HG03064 (cell line): ENCODE measurements at regions not wholly inside any gene's neighbourhood (a gene's known extent, or its start where the extent isn't known, plus 50 kb on each side); places are given as distances from the start of the nearest gene placed in this dataset.

Source experiments
- ATAC-seq: cut with Tn5 transposase; IDR thresholded peaks from one replicate; pipeline ENCODE4 v1.9.1; 2021; ENCODE audit warnings: low read depth; ENCODE audit not compliant: unreplicated experiment

DNA sequence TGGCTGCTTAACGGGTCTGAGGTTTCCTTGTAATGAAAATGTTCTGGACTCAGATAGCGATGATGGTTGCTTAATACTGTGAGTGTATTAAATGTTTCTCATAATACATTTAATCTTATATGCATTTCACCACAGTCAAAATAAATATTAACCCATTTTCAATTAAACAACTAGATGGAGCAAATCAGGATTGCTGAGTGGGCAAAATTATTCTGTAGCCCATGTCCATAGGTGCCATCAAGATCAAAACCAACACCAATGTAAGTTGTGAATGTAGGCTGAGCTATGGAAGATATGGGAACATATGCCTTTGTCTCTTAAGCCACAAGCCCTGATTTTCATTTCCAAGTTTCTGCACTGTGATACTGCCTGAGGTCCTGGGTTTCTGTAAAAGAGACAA lies 572.6 kb upstream of the EEF2KMT start:
- ATAC-seq = no peak

DNA sequence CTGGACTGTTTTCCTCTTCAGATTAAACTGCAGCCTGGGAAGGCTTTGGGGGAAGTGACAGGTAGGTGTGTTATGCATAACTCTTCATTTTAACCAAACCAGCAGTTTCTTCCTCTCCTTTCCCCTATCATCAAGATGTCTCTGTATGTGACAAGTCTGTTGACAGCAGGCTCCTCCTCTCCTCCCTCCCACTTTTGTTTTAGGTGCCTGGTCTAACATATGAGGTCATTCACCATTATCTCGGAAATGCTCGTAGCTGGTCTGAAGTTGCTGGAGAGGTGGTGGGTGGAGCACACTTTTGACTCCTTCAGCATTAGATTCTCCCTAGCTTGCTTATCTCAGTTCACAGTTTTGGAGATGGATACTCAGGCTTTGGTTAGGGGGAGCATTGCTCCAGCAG lies 571.0 kb upstream of the EEF2KMT start:
- no peak for ATAC-seq

DNA sequence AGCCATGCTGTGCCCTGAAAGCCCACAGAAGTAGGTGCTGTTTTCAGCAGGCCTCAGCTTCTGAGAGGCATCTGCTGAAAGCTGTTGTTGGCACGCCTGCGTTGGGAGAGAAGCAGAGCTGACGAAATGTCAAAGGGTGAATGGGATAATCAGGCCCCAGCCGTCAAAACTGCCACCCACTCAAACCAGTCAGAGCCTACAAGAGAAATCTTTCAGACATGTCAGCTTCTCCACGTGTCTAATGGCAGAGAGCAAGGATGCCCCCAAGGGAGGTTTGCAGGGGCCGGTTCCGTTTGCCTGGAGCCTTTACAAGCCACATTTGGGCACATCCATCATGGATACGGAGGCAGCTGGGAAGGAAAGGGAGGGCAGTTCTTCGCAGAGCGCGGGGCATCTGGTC lies 568.2 kb upstream of the EEF2KMT start:
- ATAC-seq = no peak

DNA sequence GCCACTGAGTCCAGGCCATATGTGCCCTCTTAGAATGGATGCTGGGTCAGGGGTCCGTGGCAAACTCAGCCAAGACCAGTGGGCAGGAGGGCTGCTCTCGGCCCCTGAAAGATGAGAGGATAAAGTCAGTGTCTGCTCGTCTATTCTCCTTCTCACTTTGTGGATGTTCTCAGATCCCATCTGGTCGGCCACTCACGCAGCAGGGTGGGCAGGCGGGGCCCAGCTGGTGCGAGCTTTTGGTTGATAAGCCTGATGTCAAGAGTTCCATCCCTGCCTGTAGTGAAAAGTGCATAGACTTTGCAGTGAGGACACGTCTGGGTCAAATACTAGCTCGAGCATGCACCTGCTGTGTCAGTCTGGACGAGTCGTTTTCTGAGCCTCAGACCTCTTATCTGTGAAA lies 556.2 kb upstream of the EEF2KMT start:
- no peak for ATAC-seq

DNA sequence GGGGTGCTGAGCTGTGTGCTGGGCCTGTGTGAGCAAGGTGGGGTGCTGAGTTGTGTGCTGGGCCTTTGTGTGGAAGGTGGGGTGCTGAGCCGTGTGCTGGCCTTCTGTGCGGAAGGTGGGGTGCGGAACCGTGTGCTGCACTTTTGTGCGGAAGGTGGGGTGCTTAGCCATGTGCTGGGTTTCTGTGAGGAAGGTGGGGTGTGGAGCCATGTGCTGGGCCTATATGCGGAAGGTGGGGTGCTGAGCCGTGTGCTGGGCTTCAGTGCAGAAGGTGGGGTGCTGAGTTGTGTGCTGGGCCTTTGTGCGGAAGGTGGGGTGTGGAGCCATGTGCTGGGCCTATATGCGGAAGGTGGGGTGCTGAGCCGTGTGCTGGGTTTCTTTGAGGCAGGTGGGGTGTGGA lies 555.4 kb upstream of the EEF2KMT start:
- no peak for ATAC-seq

DNA sequence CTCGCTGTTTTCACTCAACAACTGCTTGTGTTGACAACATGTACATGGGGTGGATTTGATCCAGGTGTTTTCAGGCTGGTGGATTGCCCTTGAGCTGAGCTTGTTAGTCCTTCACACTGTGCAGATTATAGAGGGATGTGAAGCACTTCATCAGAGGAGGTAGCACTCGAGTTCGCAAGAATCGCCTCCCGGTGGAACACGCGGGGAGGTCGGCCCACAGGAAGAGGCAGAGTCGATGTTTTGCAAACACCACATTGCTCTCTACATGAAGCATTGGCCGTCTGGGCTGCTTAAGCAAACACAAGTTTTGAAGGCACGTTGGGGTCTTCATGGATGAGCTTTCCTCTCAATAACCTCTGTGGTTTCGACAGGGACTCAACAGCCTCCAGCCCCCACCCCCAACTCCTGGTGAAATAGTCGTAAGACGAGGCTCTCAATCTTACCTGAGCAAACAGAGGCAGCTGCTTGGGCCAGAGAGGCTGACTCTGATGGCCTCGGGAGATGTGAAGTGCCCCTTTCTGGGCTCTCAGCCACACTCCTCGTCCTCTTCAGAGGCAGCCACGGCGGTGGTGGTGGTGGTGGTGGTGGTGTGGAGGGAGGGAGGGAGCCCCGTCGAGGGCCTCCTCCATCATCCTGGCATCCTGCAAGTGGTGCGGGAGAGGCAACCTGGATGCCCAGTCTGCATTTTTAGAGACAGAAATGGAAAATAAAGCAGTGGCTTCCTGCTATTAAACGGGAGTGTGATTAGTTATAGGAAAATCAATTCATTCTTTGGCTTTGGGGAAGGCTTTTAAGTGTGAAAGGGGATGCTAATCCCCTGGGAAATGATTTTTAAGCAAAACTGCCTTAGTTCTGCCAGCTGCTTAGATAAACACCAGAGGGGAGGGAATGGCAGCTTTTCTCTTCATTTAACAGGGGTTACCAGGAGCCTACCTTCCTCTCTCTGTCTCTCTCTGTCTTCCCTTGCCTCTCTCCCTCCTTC lies 552.5 kb upstream of the EEF2KMT start:
- no peak for ATAC-seq

DNA sequence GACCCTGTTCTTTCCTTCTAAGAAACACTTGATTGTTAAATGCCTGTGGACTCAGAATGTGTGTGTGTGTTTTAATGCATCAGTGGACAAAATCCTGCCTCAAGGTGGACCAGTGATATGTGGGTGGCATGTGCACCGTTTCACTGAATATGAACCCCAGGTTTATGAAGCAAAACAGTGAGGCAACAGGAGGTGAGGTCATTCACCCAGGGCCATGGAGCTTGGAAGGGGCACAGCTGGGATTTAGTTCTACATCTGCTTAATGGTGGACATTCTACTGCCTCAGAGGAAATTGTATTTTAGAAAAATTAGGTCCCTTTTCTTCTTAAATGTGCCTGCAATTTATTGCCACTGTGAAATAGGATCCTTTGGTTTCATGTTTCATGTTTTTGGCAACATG lies 549.5 kb upstream of the EEF2KMT start:
- ATAC-seq = no peak

DNA sequence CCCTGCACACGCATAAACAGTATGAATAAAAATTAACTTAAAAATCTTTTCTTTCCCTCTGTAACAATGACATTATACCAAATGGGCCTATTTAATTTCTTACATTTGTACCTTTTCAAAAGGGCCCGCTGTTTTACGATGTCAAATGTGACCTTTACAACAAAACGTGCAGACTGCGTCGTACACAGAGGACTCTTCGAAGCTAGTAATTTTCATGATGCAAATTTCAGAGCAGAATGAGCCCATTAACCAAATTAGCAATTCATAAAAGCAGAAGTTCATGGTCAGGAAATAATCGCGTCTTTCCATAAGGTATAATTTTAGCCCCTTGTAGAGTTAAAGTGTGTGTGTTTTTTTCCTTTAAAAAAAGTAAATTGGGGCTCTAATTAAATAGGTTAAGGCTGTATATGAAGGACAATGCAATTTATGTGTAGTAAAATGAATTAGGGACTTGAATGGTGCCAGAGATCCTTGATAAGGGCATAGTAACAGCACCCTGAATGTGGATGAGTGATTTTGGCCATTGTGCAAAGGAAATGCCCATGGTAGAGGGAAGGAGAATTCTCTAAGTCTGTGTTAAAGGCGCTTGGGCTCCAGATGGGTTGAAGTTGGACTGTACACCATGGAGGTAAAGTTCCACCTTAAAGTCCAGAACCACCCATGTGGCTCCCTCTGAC lies 546.4 kb upstream of the EEF2KMT start:
- ATAC-seq = no peak

DNA sequence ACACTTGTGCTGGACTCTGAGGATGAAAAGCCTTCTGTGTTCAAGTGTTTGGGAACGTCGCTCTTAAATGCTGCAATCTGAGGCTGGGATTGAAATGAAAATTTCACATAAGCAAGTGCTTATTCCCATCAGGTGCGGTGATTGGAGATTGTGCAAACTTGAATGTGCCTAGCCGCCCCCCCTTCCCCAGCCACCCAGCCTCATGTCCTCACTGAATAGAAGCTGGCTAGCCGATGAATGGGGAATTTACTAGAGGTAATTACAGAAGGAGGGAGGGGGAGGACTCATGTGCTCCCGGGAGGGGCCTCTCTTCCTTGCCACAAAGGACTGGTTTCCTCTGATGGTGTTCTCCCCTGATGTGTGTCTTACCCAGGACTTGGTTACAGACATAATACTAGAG lies 544.8 kb upstream of the EEF2KMT start:
- ATAC-seq = no peak

DNA sequence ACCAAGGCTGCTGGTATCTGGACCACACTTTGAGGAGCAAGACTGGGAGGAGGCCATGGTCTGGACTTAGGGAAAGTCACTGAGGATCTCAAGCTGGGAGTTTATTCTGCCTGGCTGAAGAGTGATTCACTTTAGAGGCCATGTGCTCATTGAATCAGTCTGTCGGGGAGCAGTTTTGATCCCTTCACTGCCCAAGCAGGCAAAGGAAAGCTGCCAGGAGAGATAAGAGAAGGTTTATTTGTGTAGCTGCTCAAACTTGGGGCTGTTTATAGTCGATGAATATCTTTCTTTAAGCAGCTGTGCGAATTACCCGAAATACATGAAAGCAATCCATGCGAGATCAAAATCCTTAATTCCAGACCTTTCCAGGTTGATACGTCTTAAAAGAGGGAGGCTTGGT lies 544.4 kb upstream of the EEF2KMT start:
- no peak for ATAC-seq

DNA sequence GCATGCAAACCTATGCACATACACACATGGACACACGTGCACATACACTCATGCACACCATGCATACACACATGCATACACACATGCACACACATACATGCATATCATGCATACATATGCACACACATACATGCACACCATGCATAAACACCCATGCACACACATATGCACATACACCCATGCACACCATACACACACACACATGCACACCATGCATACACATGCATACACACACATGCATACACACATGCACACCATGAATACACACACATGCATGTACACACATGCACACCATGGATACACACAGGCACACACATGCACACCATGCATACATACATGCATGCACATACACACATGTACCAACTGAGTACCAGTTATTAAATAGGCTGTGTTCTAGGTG lies 543.3 kb upstream of the EEF2KMT start:
- no peak for ATAC-seq

DNA sequence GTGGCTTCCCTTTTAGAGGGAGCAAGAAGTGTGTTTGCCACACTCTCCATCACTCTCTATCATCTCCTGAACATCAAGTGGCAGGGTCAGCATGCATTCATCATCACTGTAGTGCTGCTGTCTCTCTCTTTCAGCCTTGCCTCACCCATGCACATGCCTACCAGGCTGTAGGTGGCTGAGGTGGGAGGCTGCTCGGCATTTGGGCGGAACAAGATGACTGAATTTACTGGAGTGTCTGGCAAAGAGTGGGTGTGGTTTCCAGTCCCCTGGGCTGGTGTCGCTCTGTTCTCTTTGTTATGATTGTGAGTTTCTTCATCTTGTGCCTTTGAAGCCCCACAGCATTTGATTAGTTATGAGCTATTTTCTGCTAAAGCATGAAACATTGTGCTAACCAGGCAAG lies 541.9 kb upstream of the EEF2KMT start:
- no peak for ATAC-seq

DNA sequence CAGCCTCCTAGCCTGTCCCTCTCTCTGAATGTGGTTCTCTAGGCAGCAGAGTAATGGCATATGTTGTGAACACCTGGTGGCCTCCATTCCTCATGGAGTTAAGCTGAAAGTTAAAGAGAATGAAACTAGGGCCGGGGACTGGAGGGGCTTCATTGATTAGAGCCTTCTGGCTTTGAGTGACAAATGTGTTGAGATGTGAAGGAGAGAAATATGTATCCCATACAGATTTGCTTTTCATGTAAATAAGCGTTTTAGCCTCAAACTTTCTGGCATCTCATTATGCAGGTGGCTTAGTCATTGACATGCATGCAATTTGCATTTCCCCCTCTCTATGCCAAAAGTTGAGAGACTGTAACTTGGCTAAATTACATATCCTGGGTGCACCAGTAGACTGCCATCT lies 537.7 kb upstream of the EEF2KMT start:
- ATAC-seq = no peak

DNA sequence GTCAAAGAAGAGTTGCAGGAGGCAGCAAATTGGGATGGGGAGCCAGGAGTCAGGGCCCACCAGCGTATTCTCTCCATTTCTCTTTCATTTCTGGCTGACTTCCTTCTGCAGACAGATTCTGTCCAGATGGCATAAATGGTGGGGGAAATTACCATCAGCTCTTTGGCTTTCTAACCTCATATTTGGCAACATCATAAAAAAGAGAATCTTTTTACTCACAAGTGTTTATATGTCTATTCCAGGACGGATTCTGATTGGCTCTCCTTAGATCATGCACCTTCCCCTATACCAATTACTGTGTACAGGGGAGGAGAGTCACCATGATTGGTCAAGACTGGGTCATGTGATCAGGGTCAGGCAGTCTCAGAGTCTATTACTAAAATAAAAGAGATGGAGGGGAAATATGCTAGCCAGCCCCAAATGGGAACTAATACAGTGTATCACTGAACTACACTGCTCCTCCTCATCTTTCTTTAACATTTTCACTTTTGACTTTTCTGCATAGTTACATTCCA lies 537.1 kb upstream of the EEF2KMT start:
- no peak for ATAC-seq

DNA sequence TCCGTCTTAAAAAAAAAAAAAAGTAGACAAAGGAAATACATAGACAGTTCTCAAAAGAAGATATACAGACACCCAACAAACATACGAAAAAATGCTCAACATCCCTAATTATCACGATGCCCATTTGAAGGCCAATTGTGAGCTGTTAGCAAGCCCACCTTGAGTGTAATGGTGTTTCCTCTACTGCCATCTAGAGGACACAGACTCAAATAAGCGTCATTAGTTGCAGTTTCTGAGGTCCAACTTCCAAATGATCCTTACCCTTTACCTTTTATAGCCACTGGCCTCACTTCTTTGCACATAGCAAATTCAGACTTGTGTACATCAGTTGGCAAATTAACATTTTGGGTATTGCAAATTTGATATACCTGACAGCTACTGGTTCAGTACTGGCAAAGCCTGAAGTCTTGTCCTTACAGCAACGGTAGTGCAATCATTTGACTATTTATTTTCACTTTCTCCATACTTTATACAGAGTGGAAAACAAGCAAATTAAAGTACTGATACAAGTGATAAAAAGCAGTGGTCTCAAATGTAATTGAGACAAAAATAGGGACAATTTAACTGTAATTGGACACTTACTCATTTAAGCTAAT lies 536.3 kb upstream of the EEF2KMT start:
- no peak for ATAC-seq

DNA sequence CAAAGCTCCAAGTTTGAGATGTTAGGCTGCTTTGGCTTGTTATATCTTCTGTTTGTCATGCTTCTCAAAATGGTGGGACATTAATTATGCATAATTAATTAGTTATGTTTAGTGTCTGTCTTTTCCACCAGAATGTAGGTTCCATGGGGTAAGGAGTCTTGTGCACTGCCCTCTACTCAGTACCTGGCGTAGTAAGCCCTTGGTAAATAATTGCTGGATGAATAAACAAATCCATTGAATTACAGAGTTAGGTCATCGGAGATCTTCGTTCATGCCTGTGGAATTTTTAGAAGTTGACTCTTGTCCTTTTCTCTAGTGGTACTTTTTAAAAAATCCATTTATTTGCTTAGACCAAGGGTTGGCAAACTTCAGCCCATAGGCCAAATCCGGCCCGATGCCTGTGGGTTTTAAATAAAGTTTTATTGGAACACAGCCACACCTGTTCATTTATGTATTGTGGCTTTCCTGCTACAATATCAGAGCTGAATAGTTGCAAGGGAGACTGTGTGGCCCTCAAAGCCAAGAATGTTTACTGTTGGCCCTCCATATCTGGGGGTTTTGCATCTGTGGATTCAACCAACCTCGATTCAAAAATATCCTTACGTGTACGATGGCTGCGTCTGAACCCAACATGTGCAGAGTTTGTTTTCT lies 524.8 kb upstream of the EEF2KMT start:
- ATAC-seq = no peak

DNA sequence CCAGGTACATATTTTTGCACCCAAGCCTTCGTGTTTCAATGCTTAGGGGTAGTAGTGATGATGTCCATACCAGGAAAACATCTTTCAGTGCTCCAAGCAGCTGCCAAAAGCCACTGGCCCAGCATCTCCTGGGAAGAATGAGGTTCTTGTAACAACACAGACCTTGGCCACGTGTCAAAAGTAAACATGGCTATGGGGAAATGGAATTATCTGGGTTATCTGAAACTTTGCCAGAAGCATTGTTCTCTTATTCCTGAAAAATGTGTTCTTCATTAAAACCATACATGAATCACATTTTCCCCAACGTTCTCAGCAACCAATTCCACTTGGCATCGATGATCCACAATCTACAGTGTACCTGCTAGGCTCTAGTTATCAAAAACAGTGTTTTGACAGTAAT lies 524.2 kb upstream of the EEF2KMT start:
- ATAC-seq = no peak

DNA sequence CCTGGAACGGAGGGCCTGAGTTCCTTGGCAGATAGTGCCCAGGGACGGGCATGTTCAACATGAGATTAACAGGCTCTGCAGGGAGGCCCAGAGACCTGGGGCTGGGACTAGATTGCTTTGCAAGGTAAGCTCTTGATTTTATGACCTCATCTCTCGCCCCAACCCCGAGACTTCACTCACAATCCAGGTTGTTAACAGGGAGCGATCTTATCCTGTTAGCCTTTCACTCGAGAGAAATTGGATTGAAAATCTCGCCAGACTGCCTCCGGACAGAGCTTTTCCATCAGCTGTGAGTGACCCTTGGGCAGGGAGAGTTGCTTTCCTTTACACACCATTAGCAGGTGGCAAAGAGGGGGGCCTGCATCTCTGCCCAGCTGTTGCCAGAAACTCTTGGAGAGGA lies 521.7 kb upstream of the EEF2KMT start:
- no peak for ATAC-seq

DNA sequence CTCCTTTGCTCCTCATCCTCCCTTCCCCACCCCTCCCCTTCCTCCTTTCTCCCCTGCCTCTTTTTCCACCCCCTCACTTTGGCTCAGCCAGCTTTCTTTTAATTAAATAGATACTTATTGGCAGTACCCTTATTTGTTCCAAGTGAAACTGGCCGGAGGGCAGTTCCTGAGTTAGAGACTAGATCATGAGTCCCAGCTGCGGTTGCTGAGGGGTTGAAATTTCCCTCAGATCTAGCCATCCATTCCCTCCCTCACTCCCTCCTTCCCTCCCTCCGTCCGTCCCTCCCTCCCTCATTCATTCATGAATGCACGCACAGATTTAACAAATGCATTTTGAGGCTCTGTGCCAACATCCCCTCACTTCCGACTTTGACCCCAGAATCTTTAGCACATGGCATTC lies 519.2 kb upstream of the EEF2KMT start:
- ATAC-seq = no peak

DNA sequence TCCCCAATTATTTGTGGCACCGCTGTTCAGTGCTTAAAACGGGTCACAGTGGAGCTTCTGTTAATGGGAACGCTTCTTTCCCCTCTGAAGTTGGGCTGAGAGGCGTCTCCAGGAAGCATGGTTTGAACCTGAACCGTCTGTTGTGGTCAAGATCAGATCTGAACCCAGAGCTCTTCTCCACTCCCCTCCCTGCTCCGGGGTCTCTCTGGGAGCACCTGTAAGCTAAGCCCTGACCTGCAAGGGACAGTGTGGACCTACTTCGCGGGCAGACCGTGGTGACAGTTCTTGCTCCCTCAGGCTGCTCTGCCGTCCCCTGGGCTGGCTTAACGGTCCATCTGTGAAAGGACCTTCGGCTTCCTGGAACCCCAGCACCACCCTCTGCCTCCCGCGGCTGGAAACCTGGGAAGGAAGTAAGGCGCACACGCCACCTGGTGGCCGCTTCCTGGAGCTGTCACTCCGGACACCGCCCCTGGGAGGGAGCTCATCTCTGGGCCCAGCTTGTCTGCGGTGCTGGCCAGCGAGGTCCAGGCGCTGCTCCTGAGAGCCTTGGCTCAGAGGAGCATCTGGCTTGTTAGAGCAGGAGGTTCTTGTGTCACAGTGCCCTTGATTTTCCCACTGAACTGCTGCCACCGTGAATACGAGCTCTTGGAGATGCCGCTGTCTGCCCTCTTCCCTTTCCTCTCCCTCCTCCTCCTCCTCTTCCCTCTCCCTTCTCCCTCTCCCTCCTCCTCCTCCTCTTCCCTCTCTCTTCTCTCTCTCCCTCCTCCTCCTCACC lies 518.5 kb upstream of the EEF2KMT start:
- no peak for ATAC-seq
